ENCODE measurements at regions not wholly inside any gene's neighbourhood (a gene's known extent, or its start where the extent isn't known, plus 50 kb on each side); places are given as distances from the start of the nearest gene placed in this dataset.
"Not testable (repeated sequence)": the region's sequence is repeated elsewhere in the genome, so short reads cannot be mapped to it uniquely, and the experiment has no call there.

DNA sequence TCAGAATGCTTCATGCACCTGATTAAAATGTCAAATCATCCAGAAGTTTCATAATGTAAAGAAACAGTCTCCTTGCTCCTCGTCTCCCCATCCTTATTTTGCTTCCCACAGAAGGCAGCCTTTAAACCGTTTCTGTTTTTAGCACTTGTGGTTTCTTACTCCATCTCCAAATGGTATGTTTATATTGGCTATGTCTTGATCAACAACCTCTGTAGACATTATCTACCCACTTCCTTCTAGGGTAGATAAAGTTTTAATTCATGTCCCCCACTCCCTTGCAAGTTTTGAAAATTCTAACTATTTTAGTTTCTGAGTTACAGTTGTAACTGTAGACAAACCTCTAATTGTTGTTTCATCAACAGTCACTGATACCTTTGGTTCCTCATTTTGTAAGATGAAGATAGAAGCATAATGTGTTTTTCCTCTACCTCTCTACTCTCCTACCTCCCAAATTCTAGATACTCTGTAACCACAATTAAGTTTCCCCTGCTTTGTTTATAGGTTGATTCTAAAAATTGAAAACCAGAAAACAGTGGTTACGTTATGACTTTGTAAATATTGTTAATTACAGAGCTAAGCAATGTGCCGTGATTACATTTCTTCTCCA, 291.7 kb upstream of the GATB start:
- Mint-ChIP-seq H3K4me3 (no peak overlapping the region), H3K36me3 (ENCODE audit: low read depth) (no peaks in the 10 kb centered on the region)

DNA sequence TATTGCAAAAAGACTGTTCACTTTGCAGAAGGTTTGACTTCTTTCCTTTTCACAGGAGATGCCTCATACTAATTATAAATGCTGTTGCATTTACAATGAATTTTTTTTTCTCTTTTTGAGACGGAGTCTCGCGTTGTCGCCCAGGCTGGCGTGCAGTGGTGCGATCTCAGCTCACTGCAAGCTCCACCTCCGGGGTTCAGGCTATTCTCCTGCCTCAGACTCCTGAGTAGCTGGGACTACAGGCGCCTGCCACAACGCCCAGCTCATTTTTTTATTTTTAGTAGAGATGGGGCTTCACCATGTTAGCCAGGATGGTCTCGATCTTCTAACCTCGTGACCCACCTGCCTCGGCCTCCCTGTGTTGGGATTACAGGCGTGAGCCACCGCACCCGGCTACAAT, 290.5 kb upstream of the GATB start:
- H3K4me3 Mint-ChIP-seq; H3K36me3 Mint-ChIP-seq (ENCODE audit: low read depth); H3K9me3 Mint-ChIP-seq; H3K27ac Mint-ChIP-seq; H3K27me3 Mint-ChIP-seq: not testable (repeated sequence)
- peaks cover 11% of the 10 kb centered on the region for H3K4me1 Mint-ChIP-seq (ENCODE audit: low read depth)

More for the DNA sequence above, 291.7 kb upstream of the GATB start:
- H3K4me1 Mint-ChIP-seq (ENCODE audit: low read depth), result peaks cover 11% of the 10 kb centered on the region
- H3K27ac Mint-ChIP-seq, result no peak overlapping the region
- H3K27me3 Mint-ChIP-seq, result no peaks in the 10 kb centered on the region
- peaks cover 9% of the 10 kb centered on the region for H3K9me3 Mint-ChIP-seq

DNA sequence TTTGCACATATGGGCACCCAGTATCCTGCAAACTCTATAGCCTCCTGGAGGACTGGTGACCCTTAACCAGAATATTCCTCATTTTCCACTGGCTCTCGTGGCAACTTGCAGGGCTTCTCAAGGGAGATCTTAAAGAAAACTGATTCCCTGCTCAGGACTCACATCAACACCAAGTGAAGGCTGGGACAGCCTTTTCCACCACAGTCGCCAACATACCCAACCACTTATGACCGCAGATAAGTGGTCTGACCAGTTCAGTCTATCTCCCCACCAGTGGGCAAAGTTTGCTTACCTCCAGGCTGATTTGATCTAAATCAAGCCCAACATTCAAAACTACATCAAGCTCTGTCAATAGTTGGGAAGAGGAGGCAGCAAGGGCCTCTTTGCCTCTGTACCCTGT, 289.3 kb upstream of the GATB start:
- Mint-ChIP-seq H3K9me3 (no peaks in the 10 kb centered on the region), H3K4me1 (ENCODE audit: low read depth) (peaks cover 11% of the 10 kb centered on the region), H3K4me3 (no peak overlapping the region), H3K36me3 (ENCODE audit: low read depth) (no peaks in the 10 kb centered on the region), H3K27me3 (no peaks in the 10 kb centered on the region), H3K27ac (no peak overlapping the region)

DNA sequence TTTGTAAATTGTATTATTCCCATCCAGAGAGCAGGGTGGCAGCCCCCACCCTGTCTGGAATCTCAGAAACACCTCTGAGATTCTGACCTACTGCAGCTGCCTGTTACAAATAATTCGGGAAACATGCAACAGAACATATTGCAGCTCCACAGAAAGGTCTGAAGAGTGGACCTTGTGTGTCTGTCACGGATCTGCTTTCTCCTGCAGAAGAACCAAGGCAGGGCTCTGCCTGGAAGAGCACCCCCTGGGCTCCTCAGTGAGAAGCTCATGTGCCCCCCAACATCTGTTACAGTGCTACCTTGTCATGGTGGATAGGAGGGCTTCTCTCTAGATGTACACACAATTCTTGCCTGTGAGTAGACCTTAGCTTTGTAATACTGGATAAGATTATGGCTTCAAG, 286.6 kb upstream of the GATB start:
- Mint-ChIP-seq H3K27me3 (no peaks in the 10 kb centered on the region), H3K4me3 (no peak overlapping the region), H3K36me3 (ENCODE audit: low read depth) (peaks cover 3% of the 10 kb centered on the region), H3K27ac (no peak overlapping the region), H3K9me3 (peaks cover 9% of the 10 kb centered on the region), H3K4me1 (ENCODE audit: low read depth) (peaks cover 3% of the 10 kb centered on the region)

DNA sequence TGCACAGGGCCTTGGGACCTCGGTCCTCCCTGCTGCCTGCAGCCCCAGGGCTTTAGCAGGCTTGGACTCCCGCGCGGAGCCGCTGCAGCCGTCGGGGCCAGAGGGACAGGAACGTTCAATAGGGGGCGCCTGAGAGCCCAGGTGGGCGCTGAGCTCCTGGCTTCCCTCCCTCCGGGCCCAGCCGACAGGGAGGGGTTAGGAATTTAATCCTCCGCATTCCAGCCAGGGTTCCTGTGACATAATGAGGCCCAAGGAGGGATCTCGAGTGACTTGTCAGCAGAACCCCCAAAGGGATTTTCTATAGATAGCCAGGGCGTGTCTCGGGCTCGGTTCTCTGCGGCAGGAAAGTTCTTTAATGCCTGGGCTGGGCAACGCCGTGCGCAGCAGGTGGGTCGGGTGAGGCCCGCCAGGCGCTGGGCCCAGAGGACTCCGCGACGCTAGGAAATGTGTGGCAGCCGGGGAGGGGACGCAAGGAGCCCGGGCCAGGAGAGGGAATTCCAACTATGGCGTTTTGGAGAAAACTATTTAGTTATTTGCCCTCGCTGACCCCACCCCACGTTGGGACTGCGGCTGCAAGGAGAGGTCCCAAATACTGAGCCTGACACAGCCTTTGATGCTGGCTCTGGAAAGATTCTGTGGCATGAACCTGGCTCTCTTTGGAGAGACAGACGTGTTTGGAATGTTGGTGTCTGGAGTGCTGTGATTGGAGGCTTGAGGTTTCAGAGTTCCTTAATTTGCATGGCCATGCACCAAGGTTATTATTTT, 285.2 kb upstream of the GATB start:
- Mint-ChIP-seq H3K27ac (no peak overlapping the region), H3K27me3 (no peaks in the 10 kb centered on the region), H3K36me3 (ENCODE audit: low read depth) (peaks cover 3% of the 10 kb centered on the region)

DNA sequence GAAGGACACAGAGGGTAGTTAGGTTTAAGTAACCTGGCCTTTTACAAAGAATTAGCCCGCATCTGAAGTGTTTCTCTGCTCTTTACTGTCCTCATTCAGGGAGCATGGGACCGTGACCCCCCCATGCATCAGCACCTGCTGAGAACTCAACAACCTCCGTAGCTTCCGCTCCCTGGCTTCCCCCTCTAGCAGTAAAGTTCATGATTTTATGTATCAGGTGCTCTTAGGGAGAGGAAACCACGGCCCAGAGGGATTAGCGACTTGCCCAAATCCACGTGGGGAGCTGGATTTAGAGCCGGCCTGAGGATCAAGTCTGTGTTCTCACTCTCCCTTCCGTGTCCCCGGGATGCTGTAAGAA, 284.6 kb upstream of the GATB start:
- no peaks in the 10 kb centered on the region for H3K4me1 Mint-ChIP-seq (ENCODE audit: low read depth)
- H3K36me3 Mint-ChIP-seq (ENCODE audit: low read depth), result peaks cover 3% of the 10 kb centered on the region
- no peak overlapping the region for H3K27ac Mint-ChIP-seq
- H3K4me3 Mint-ChIP-seq, result no peak overlapping the region
- H3K9me3 Mint-ChIP-seq, result peaks cover 9% of the 10 kb centered on the region
- H3K27me3 Mint-ChIP-seq, result no peaks in the 10 kb centered on the region

More for the DNA sequence above, 285.2 kb upstream of the GATB start:
- no peaks in the 10 kb centered on the region for H3K4me1 Mint-ChIP-seq (ENCODE audit: low read depth)
- peaks cover 9% of the 10 kb centered on the region for H3K9me3 Mint-ChIP-seq
- no peak overlapping the region for H3K4me3 Mint-ChIP-seq

DNA sequence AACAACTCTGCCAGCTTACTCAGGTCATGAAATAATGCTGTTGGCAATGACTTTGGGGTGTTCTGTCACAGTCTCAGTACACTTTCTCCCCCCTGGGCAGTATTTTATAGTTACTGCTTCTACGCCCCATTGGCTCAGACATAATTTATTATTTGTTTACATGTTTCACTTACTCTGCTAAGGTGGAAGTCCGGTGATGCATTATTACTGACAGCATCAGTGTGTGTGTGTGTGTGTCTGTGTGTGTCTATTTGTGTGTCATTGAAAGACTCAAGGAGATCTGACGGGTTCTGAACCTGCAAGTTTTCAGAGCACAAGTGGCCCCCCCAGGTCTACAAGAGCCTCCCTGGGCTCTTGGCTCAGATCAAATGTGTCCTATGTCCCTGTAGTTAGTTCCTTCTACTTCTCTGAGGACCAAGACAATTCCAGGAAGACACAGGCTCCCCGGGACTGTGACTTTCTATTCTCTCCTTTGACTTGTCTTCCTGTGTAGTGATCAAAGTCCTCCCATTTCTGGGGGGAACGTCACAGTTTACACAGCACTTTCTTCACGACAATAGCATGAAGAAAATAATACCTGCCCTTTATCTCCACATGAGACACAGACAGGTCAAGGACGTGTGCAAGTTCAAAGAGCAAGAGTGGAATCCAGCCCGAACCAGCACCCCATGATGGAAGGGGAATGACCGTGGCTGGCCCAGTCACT, 283.7 kb upstream of the GATB start:
- peaks cover 3% of the 10 kb centered on the region for H3K36me3 Mint-ChIP-seq (ENCODE audit: low read depth)
- H3K4me1 Mint-ChIP-seq (ENCODE audit: low read depth), result no peaks in the 10 kb centered on the region
- H3K4me3 Mint-ChIP-seq, result no peak overlapping the region
- H3K27ac Mint-ChIP-seq, result no peak overlapping the region
- no peaks in the 10 kb centered on the region for H3K27me3 Mint-ChIP-seq
- H3K9me3 Mint-ChIP-seq, result peaks cover 9% of the 10 kb centered on the region

DNA sequence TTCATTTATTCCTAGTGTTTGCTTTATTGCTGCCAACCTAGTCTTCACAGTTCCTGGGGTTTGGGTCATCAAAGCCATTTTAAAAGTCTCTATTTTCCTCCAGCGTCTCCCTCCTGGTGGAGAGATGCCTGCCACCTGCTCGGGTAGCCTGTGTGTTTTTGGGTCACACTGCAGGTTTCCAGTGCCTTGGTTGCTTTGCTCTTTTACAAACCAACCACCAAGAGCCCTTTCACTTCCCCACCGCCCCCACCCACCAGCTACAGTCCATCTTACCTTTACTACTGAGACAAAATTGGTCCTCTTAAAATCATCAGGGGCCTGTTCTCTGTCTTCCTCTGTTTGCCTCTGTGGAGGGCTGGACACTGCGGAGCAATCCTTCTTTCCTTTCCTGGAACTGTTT, 280.5 kb upstream of the GATB start:
- Mint-ChIP-seq H3K27ac (no peak overlapping the region), H3K36me3 (ENCODE audit: low read depth) (peaks cover 3% of the 10 kb centered on the region), H3K9me3 (peaks cover 9% of the 10 kb centered on the region), H3K4me1 (ENCODE audit: low read depth) (peaks cover 2% of the 10 kb centered on the region), H3K27me3 (no peaks in the 10 kb centered on the region), H3K4me3 (no peak overlapping the region)

DNA sequence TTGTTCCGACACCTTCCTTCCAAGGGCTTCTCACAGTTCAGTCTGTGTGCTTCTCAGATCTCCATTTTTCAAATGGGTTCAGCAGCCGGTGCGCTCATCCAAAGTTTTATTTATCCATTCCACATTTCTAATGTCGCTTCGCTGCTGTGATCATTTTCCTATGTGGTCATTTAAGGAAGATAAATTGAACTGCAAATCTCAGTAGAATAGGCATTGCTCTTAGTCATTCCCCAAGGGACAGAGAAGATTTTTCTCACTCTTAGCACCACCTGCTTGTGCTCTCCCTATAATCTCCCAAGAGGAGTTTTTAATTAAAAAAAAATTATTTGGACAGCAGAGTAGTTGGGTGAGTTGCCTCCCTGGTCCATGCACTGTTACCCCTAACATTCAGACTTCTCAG, 278.9 kb upstream of the GATB start:
- Mint-ChIP-seq H3K27ac (no peak overlapping the region), H3K4me1 (ENCODE audit: low read depth) (peaks cover 6% of the 10 kb centered on the region), H3K36me3 (ENCODE audit: low read depth) (peaks cover 3% of the 10 kb centered on the region), H3K4me3 (no peak overlapping the region), H3K27me3 (no peaks in the 10 kb centered on the region), H3K9me3 (peaks cover 9% of the 10 kb centered on the region)

DNA sequence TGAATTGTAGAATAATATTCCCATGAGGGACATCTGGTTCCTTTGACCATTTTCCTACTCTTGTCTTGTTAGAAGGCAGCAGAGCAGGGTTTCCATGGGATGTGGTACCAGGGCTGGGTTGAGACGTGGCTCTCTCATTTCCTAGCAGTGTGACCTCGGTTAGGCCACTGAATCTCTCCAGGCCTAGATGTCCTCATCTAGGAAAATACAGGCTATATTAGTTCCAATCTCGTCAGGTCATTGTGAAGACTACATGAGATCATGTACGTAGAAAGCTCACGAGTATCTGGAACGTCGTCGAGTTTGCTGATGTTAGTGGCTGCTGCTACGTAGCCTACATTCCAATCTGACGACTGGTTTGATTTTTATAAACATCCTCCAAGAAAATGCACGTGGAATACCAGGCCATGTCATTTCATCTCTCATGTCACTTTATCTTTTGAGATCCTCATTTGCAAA, 278.2 kb upstream of the GATB start:
- no peak overlapping the region for H3K27ac Mint-ChIP-seq
- H3K9me3 Mint-ChIP-seq, result peaks cover 9% of the 10 kb centered on the region
- peaks cover 6% of the 10 kb centered on the region for H3K4me1 Mint-ChIP-seq (ENCODE audit: low read depth)
- peaks cover 3% of the 10 kb centered on the region for H3K36me3 Mint-ChIP-seq (ENCODE audit: low read depth)
- no peaks in the 10 kb centered on the region for H3K27me3 Mint-ChIP-seq
- H3K4me3 Mint-ChIP-seq, result no peak overlapping the region

DNA sequence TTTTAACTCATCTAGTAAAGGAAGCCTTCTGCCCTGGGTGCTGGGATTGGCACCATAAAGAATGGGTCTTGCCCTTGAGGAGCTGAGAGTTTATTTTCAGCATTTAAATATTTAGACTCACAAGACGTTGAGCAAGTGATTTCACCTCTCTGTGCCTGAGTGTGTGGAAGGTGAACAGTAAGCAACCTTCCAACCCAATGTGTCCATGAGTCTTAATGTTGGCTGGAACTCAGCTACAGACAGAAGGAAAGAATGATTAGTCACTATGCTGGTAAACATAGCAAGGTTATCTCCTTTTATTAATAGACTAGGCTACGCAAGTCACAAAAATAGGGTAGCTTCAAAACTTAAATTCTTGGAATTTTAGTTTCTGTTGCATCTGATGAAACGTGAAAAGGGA, 277.4 kb upstream of the GATB start:
- Mint-ChIP-seq H3K4me3 (no peak overlapping the region), H3K9me3 (peaks cover 8% of the 10 kb centered on the region), H3K36me3 (ENCODE audit: low read depth) (peaks cover 3% of the 10 kb centered on the region), H3K27me3 (no peaks in the 10 kb centered on the region), H3K4me1 (ENCODE audit: low read depth) (peaks cover 6% of the 10 kb centered on the region), H3K27ac (no peak overlapping the region)

DNA sequence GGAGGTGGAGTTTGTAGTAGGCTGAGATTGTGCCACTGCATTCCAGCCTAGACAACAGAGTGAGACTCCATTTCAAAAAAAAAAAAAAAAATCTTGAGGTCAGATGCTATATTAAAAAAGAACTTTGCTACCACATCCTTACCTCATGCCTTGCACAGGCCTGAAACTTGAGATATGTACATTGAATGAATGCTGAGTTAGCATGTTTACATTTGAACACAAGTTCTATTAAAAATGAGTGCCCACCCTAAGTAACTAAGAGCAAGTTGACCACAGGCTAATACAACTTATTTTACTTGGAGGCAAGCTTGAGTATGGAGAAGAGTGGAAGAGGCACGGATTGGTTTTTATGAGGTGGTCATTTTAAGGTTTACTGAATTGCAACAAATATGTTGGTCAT, 276.6 kb upstream of the GATB start:
- H3K4me1 Mint-ChIP-seq (ENCODE audit: low read depth), result peaks cover 6% of the 10 kb centered on the region

DNA sequence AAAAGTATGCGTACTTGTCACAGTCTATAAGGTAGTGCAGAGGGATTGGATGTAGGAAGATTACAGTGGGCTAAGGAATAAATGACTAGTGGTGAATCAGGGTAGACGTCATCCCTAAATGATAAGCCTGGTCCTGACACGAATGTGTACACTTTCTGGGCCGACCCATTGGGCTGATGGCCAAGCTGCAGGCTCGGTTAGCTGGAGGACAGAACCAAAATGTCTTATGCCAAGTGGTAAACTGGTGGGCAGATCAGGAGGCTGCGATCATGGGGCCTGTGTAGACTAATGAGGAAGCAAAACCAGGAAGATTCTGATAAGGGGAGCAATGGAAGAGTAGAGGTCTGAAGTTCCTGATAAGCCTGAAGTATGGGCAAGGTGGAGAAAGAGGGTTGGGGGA, 272.8 kb upstream of the GATB start:
- Mint-ChIP-seq H3K27ac (no peak overlapping the region), H3K27me3 (no peaks in the 10 kb centered on the region), H3K4me1 (ENCODE audit: low read depth) (peaks cover 6% of the 10 kb centered on the region), H3K36me3 (ENCODE audit: low read depth) (no peaks in the 10 kb centered on the region), H3K4me3 (no peak overlapping the region), H3K9me3 (peaks cover 4% of the 10 kb centered on the region)

More for the DNA sequence above, 276.6 kb upstream of the GATB start:
- Mint-ChIP-seq H3K27me3 (no peaks in the 10 kb centered on the region), H3K27ac (no peak overlapping the region), H3K4me3 (no peak overlapping the region), H3K36me3 (ENCODE audit: low read depth) (no peaks in the 10 kb centered on the region), H3K9me3 (no peaks in the 10 kb centered on the region)

DNA sequence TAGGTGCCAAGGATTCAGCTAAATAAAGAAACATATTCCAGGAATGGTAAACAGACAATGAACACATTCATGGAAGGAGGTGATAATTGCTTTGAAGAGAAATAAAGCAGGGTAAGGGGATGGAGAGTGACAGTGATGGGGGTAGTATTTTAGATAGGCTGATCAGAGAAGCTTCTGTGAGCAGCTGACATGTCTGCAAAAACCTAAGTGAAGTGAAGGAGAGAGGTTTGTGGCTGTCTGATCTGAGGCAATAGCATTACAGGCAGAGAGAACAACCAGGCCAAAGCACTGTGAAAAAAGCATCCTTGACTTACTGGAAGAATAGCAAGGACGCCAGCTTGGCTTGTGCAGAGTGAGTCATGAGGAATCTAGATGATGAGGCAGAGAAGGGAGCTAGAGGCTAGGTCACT, 271.9 kb upstream of the GATB start:
- H3K4me3 Mint-ChIP-seq, result no peak overlapping the region
- peaks cover 4% of the 10 kb centered on the region for H3K9me3 Mint-ChIP-seq
- H3K4me1 Mint-ChIP-seq (ENCODE audit: low read depth), result peaks cover 6% of the 10 kb centered on the region
- H3K27ac Mint-ChIP-seq, result no peak overlapping the region
- no peaks in the 10 kb centered on the region for H3K36me3 Mint-ChIP-seq (ENCODE audit: low read depth)
- H3K27me3 Mint-ChIP-seq, result no peaks in the 10 kb centered on the region

DNA sequence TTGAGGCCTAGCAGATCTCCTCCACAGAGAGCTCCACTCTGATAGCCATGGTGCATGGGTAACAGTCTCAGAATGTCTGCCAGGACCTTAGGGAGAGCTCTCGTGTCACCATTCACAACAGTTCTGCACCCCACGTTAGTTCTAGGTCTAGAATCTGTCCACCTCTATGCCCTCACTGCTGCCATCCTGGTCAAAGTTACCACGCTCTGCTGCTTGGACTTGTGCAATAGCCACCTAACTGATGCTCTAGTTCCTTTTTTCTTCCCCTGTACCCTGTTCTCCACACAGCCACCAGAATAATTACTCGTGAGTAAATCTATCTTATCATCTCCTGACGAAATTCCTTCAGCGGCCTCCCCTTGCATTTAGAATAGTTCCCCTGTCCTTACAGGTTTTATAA, 268.8 kb upstream of the GATB start:
- Mint-ChIP-seq H3K27me3 (no peaks in the 10 kb centered on the region), H3K4me3 (no peak overlapping the region), H3K9me3 (peaks cover 4% of the 10 kb centered on the region), H3K27ac (no peak overlapping the region), H3K4me1 (ENCODE audit: low read depth) (no peaks in the 10 kb centered on the region), H3K36me3 (ENCODE audit: low read depth) (no peaks in the 10 kb centered on the region)
